ENCODE measurements at regions not wholly inside any gene's neighbourhood (a gene's known extent, or its start where the extent isn't known, plus 50 kb on each side); places are given as distances from the start of the nearest gene placed in this dataset.

DNA sequence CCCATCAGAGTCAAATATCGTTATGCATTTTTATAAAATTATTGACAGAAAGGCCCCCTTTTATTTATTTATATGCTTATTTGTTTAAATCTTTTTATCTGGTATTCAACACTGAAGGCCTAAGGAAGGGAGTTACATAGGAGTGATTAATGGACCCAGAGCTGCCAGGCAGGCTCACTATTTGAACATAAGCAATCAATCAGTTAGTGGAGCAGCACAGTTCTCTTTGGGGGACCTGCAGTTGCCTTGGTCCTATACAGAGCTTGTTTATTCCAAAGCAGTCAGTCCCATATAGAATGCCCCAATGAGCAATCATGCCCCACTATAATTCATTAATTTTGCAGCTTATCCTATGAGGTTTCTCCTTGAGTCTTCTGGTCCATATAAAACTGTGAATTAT is 389.4 kb upstream of the GOT2 start:
- TF ChIP-seq EZH2 (IDR thresholded peaks at IDR 0.05; ENCODE audit: insufficient read depth, poor library complexity, severe bottlenecking) (no peak), EZH2phosphoT487 (IDR thresholded peaks at IDR 0.05; ENCODE audit: insufficient read depth, low read depth) (no peak)
